Adipocyte (in vitro differentiated cells): ENCODE measurements at regions not wholly inside any gene's neighbourhood (a gene's known extent, or its start where the extent isn't known, plus 50 kb on each side); places are given as distances from the start of the nearest gene placed in this dataset.

Experiments
- DNase-seq: peaks from one replicate; pipeline ENCODE4 v3.0.0-alpha.2; 2015; ENCODE audit warnings: low read depth
- H3K27me3 ChIP-seq: replicated peaks from 2 replicates; pipeline ENCODE4 v1.7.0; 2013; ENCODE audit warnings: mild to moderate bottlenecking, low read length, moderate library complexity; ENCODE audit not compliant: control insufficient read depth, insufficient read depth
- H3K36me3 ChIP-seq: 2 replicates; pipeline ENCODE4 v1.7.0; 2013; ENCODE audit warnings: low read length, mild to moderate bottlenecking, moderate library complexity; ENCODE audit not compliant: control insufficient read depth, insufficient read depth, severe bottlenecking
- H3K4me1 ChIP-seq: 2 replicates; pipeline ENCODE4 v1.7.0; 2013; ENCODE audit warnings: mild to moderate bottlenecking, low read length, moderate library complexity; ENCODE audit not compliant: control insufficient read depth, insufficient read depth
- H3K4me3 ChIP-seq: 2 replicates; pipeline ENCODE4 v1.7.0; 2013; ENCODE audit warnings: mild to moderate bottlenecking, low read length, moderate library complexity
- H3K9ac ChIP-seq: 2 replicates; pipeline ENCODE4 v1.7.0; 2013; ENCODE audit warnings: mild to moderate bottlenecking, low read length, moderate library complexity
- H3K9me3 ChIP-seq: 2 replicates; pipeline ENCODE4 v1.7.0; 2013; ENCODE audit warnings: mild to moderate bottlenecking, low read length, moderate library complexity; ENCODE audit not compliant: control insufficient read depth

GRCh38 chr11:97880209-97880608 is 1140.5 kb upstream of the CNTN5 start:
- DNase-seq = no peak
- Histone ChIP-seq H3K4me1 (no peaks in the 10 kb centered on the region), H3K9ac (no peak overlapping the region), H3K27me3 (no peaks in the 10 kb centered on the region), H3K9me3 (peaks cover 4% of the 10 kb centered on the region), H3K36me3 (no peaks in the 10 kb centered on the region), H3K4me3 (no peak overlapping the region)

- H3K36me3 ChIP-seq = no peaks in the 10 kb centered on the region
- no peak overlapping the region for H3K9ac ChIP-seq
- no peak for DNase-seq
- no peaks in the 10 kb centered on the region for H3K27me3 ChIP-seq
- H3K9me3 ChIP-seq = peaks cover 4% of the 10 kb centered on the region
- no peak overlapping the region for H3K4me3 ChIP-seq
- H3K4me1 ChIP-seq = no peaks in the 10 kb centered on the region
Measured at GRCh38 chr11:97883086-97883485, 1137.7 kb upstream of the CNTN5 start.

GRCh38 chr11:97888641-97889040 is 1132.1 kb upstream of the CNTN5 start:
- Histone ChIP-seq H3K27me3 (no peaks in the 10 kb centered on the region), H3K36me3 (no peaks in the 10 kb centered on the region), H3K4me3 (no peak overlapping the region), H3K4me1 (no peaks in the 10 kb centered on the region), H3K9ac (no peak overlapping the region), H3K9me3 (no peaks in the 10 kb centered on the region)
- DNase-seq = no peak

- no peaks in the 10 kb centered on the region for H3K27me3 ChIP-seq
- no peaks in the 10 kb centered on the region for H3K36me3 ChIP-seq
- no peak overlapping the region for H3K9ac ChIP-seq
- H3K4me3 ChIP-seq = no peak overlapping the region
- no peak for DNase-seq
- H3K9me3 ChIP-seq = no peaks in the 10 kb centered on the region
- no peaks in the 10 kb centered on the region for H3K4me1 ChIP-seq
Measured at GRCh38 chr11:97890466-97890865, 1130.3 kb upstream of the CNTN5 start.

- H3K4me1 ChIP-seq = no peaks in the 10 kb centered on the region
- no peak overlapping the region for H3K9ac ChIP-seq
- H3K27me3 ChIP-seq = no peaks in the 10 kb centered on the region
- H3K4me3 ChIP-seq = no peak overlapping the region
- H3K36me3 ChIP-seq = no peaks in the 10 kb centered on the region
- H3K9me3 ChIP-seq = no peaks in the 10 kb centered on the region
- no peak for DNase-seq
Measured at GRCh38 chr11:97893612-97894011, 1127.1 kb upstream of the CNTN5 start.

- Histone ChIP-seq H3K27me3 (no peaks in the 10 kb centered on the region), H3K4me3 (no peak overlapping the region), H3K9ac (no peak overlapping the region), H3K4me1 (no peaks in the 10 kb centered on the region), H3K9me3 (no peaks in the 10 kb centered on the region), H3K36me3 (no peaks in the 10 kb centered on the region)
- DNase-seq = no peak
Measured at GRCh38 chr11:97894978-97895377, 1125.8 kb upstream of the CNTN5 start.

- H3K4me3 ChIP-seq = no peak overlapping the region
Measured at GRCh38 chr11:97895572-97895971, 1125.2 kb upstream of the CNTN5 start.

GRCh38 chr11:97902828-97903227 is 1117.9 kb upstream of the CNTN5 start:
- Histone ChIP-seq H3K27me3 (no peaks in the 10 kb centered on the region), H3K36me3 (no peaks in the 10 kb centered on the region), H3K9me3 (no peaks in the 10 kb centered on the region), H3K4me3 (no peak overlapping the region), H3K4me1 (no peaks in the 10 kb centered on the region), H3K9ac (no peak overlapping the region)
- no peak for DNase-seq

More at GRCh38 chr11:97895572-97895971, 1125.2 kb upstream of the CNTN5 start:
- Histone ChIP-seq H3K9me3 (no peaks in the 10 kb centered on the region), H3K9ac (no peak overlapping the region), H3K4me1 (no peaks in the 10 kb centered on the region), H3K36me3 (no peaks in the 10 kb centered on the region), H3K27me3 (no peaks in the 10 kb centered on the region)
- DNase-seq = no peak

GRCh38 chr11:97905101-97905500 is 1115.6 kb upstream of the CNTN5 start:
- no peaks in the 10 kb centered on the region for H3K27me3 ChIP-seq
- H3K9me3 ChIP-seq = no peaks in the 10 kb centered on the region
- H3K4me1 ChIP-seq = no peaks in the 10 kb centered on the region
- H3K9ac ChIP-seq = no peak overlapping the region
- H3K36me3 ChIP-seq = no peaks in the 10 kb centered on the region
- DNase-seq = no peak
- H3K4me3 ChIP-seq = no peak overlapping the region

- H3K9ac ChIP-seq = no peak overlapping the region
- H3K27me3 ChIP-seq = no peaks in the 10 kb centered on the region
- H3K36me3 ChIP-seq = no peaks in the 10 kb centered on the region
- no peaks in the 10 kb centered on the region for H3K9me3 ChIP-seq
- no peaks in the 10 kb centered on the region for H3K4me1 ChIP-seq
- no peak for DNase-seq
- no peak overlapping the region for H3K4me3 ChIP-seq
Measured at GRCh38 chr11:97905671-97906070, 1115.1 kb upstream of the CNTN5 start.

GRCh38 chr11:97908354-97908753 is 1112.4 kb upstream of the CNTN5 start:
- no peak for DNase-seq
- no peak overlapping the region for H3K4me3 ChIP-seq
- H3K36me3 ChIP-seq = no peaks in the 10 kb centered on the region
- no peaks in the 10 kb centered on the region for H3K4me1 ChIP-seq
- H3K9ac ChIP-seq = no peak overlapping the region
- no peaks in the 10 kb centered on the region for H3K27me3 ChIP-seq
- H3K9me3 ChIP-seq = no peaks in the 10 kb centered on the region

GRCh38 chr11:97909614-97910399 is 1110.9 kb upstream of the CNTN5 start:
- Histone ChIP-seq H3K9ac (no peak overlapping the region), H3K27me3 (no peaks in the 10 kb centered on the region), H3K36me3 (no peaks in the 10 kb centered on the region), H3K4me3 (no peak overlapping the region), H3K4me1 (no peaks in the 10 kb centered on the region), H3K9me3 (no peaks in the 10 kb centered on the region)
- peak; percentile 7 for DNase-seq
